ENCODE measurements at regions not wholly inside any gene's neighbourhood (a gene's known extent, or its start where the extent isn't known, plus 50 kb on each side); places are given as distances from the start of the nearest gene placed in this dataset.

DNA sequence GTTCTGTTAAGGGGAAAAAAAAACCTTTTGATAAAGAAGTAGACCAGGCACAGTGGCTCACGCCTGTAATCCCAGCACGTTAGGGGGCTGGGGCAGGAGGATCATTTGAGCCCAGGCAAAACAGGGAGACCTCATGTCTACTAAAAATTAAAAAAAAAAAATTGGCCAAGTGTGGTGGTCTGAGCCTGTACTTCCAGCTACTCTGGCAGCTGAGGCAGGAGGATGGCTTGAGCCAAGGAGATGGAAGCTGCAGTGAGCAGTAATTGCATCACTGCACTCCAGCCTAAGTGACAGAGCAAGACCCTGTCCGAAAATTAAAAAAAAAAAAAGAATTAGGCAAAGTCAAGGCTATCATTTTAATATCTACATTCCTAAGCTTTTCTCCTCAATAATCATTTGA is 124.8 kb upstream of the CPM start:
- no peak for DNase-seq (ENCODE audit: low spot score)
- intact Hi-C loops (cut with DNase I): no loop called here

DNA sequence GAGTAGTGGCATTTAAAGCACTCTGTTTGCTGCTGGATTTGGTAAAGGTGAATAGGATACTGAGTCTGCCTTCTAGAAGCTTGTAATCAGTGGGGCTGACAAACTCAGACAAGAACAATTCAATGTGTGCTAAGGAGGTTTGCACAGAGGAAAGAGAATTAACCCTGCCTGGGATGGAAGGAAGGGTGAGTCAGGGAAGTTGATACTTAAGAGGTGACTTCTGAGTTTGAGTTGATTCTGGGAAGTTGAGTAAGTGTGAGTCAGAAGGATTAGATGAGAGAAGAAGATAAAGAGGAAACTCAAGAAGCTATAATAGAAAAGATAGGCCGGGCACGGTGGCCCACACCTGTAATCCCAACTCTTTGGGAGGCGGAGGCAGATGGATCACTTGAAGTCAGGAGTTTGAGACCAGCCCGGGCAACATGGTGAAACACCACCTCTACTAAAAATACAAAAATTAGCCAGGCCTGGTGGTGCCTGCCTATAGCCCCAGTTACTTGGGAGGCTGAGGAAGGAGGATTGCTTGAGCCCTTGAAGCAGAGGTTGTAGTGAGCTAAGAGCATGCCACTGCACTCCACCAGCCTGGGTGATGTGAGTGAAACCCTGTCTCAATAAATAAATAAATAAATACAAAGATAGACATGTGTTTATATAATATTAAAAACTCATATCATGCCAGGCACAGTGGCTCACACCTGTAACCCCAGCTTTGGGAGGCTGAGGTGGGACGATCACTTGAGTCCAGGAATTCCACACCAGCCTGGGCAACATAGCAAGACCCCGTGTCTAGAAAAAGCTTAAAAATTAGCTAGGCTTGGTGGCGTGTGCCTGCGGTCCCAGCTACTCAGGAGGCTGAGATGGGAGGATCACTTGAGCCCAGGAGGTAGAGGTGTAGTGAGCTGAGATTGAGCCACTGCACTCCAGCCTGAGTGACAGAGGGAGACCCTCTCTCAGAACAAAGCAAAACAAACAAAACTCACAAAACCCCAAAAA is 126.8 kb upstream of the CPM start:
- intact Hi-C loops (cut with DNase I): loop anchor here in 1 of 2 donors (10.0 kb wide), 1 partner anchor 185 kb away; no protein-coding TSS in a partner anchor
- DNase-seq (ENCODE audit: low spot score): no peak

DNA sequence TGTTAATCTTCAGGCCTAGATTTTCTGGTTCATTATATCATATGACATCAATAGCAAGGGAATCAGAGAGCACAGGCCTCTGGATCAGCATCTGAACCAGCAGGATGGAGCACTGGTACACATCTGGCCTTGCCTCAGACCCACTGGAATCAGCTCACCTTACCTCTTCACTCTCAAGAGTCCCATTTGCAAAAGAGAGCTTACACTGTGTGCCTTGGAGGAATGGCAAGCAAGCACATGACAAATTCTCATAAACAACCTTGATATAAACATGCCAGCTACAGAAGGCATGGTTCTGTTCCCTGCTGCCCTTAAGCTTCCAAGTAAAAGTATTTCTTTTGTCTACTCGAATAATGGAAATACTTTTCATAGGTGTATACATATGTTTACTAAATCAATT is 128.6 kb upstream of the CPM start:
- no peak for DNase-seq (ENCODE audit: low spot score)
- intact Hi-C loops (cut with DNase I): loop anchor here in 1 of 2 donors (10.0 kb wide), 1 partner anchor 187 kb away; no protein-coding TSS in a partner anchor

DNA sequence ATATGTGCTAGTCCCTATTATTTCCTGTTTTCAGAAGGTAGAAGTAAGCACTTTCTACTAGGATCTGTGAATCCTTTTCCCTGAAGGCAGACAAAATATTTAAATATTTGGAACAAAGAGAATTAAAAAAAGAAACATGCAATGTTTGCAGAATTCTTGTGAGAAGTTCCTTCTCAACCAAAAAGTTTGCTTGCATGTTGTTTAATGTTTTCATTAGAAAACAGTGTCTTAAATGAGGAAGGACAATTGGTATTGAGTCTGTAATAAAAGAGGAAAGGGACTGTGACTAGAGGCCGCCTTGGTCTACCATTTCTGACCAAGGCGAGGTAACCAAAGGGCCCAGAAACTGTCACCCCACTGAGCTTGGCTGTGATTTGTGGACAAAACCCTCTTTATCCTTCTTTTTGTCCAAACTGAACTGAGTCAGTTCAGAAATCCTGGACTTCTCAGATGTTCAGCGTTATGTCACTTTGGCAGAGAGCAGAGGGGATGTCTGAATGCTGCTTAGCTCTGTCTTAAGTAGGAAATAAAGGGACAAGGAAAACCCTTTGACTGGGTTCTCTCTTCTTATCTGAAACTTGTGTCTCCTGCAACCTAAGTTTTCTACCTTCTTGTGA is 129.8 kb upstream of the CPM start:
- intact Hi-C loops (cut with DNase I): loop anchor here in 1 of 2 donors (10.0 kb wide), 1 partner anchor 188 kb away; no protein-coding TSS in a partner anchor
- DNase-seq (ENCODE audit: low spot score): no peak

DNA sequence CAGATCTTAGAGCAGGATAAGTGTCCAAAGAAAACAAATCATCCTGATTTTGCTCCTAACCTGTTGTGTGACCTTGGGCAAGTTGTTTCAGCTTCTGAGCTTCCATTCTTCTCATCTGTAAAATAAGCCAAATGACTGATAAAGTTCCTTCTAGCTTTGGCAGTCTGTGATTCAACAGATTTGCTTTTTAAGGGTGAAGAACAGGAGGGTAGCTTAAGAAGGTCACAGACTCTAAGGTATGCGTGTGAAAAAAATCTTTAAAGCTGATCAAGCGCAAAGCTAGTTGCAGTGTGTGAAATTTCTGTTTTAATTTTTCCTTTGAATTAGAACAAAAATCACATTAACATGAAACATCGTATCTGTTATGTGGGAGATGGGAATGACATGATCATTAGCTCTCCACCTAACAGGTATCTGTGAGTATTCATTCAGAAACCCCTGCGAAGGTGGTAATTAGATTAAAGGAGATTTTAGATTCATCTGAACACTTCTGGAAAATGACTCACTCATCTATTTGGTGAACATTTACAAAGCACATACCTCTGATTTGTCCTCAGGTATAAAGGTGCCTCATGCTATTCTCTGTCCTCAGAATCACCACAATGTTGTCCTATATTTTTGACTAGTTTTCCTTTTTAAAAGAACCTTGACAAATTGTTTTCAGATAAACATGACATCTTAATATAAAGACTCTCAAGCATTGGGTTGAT is 131.9 kb upstream of the CPM start:
- no peak for DNase-seq (ENCODE audit: low spot score)
- intact Hi-C loops (cut with DNase I): loop anchor here in 1 of 2 donors (10.0 kb wide), 1 partner anchor 190 kb away; no protein-coding TSS in a partner anchor

DNA sequence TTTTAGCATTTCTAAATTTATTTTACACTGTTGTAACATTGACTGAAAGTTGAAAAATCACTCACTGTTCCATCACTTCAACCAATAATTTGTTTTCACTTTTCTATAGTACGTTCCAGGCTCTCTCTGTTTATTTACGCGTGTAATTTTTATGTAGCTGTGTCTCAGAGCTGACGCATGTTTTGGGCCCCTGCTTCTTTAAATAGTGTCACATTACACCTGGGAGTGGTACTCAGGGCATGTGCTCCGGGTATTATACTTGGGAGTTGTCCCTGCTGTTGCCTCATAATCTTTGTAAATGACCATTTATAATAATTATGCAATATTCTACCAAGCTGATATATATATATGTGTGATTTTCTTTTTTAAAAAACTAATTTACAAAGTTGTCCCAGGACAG is 132.8 kb upstream of the CPM start:
- DNase-seq (ENCODE audit: low spot score): no peak

DNA sequence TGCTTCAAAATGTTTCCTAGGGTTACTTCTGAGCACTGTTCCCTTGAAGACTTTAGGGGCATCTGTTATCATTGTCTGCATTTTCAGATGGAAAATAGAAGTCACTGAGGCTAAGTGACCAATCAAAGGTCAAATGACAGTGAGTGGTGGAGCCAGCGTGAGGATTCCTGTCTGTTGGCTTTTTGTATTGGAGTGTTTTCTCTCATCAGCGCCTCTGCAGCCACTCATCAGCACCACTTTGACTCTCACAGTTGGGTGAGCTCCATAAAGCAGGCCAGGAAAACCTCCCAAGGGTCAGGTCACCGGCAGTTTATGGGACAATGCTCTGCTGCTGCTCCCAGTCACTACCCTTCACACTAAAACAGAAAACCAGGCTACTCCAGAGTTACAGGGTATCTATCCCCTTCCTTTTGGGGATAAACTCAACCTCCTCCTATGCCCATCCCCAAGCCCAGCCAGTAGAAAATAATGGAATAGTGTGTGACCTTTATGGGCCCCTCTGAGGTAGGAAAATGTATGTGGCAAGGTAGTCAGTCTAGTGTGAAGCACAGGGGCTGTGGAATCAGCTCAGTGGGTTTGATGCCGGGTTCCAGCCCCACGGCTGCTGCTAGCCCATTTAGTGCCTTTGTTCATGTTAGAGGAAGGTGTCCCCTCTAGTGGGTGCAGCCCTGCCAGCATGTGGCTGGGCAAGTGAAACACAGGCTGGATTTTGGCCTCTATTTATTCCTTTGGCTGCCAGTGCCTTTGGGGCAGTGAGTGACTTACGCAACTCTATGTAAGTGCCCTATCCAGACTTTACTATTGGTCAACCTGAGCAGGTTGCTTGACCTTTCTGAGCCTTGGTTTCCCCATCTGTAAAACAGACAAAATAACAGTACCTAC is 133.8 kb upstream of the CPM start:
- intact Hi-C loops (cut with DNase I): loop anchor here in 1 of 2 donors (10.0 kb wide), 1 partner anchor 192 kb away; no protein-coding TSS in a partner anchor
- no peak for DNase-seq (ENCODE audit: low spot score)

More for the DNA sequence above, 132.8 kb upstream of the CPM start:
- intact Hi-C loops (cut with DNase I): loop anchor here in 1 of 2 donors (10.0 kb wide), 1 partner anchor 191 kb away; no protein-coding TSS in a partner anchor

DNA sequence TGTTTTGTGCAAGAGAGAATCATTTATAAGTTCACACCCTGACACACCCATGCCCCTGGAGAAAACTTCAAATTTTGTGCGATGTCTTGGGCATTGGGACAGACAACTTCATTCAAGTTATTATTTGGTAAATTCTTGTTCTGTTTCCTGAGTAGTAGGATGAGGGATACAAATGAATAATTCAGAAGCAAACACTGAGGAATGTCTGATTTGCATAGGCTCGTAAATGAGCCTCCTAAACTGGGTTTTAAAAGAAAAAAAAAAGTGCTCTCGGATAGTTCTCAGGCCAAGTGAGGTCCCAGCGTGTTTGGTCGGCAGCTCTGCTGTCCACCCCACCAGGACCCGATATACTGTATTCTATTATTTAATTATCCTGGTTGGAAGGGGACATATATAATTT is 134.7 kb upstream of the CPM start:
- DNase-seq (ENCODE audit: low spot score): no peak
- intact Hi-C loops (cut with DNase I): loop anchor here in 1 of 2 donors (10.0 kb wide), 1 partner anchor 193 kb away; no protein-coding TSS in a partner anchor

DNA sequence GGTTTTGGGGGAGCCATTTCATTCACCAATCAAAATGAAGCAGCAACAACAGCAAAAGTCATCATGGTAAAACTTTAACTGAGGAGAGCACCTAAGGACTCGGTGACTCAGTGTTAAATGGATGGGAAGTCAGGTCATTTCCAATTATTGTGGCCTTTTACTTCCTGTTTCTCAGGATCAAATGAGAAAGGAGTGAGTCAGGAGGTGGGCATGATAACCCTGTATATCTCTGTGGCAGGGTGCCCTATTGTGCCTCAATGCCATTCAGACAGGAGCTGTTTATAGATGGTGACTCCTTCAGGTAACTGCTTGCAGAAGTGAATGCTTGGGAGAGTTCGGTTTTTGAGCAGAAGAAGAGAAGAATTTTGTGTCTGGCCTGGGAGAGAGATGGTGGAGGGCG is 135.5 kb upstream of the CPM start:
- DNase-seq (ENCODE audit: low spot score): no peak
- intact Hi-C loops (cut with DNase I): loop anchor here in 1 of 2 donors (10.0 kb wide), 1 partner anchor 194 kb away; no protein-coding TSS in a partner anchor

DNA sequence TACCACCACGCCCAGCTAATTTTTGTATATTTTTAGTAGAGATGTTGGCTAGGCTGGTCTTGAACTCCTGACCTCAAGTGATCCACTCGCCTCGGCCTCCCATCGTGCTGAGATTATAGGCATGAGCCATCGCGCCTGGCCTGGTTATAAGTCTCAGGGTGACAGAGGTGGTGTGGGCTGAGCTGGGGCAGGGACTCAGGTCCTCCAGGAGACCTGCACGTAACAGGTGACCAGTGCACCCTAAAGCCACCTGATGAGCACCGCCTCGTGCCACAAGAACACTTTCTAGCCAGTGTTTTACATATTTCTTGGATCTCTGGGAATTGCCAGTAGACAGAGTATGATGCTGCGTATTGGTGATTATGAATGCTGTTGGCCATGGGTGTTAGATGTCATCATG is 136.5 kb upstream of the CPM start:
- DNase-seq (ENCODE audit: low spot score): no peak
- intact Hi-C loops (cut with DNase I): loop anchor here in 1 of 2 donors (10.0 kb wide), 1 partner anchor 195 kb away; no protein-coding TSS in a partner anchor

DNA sequence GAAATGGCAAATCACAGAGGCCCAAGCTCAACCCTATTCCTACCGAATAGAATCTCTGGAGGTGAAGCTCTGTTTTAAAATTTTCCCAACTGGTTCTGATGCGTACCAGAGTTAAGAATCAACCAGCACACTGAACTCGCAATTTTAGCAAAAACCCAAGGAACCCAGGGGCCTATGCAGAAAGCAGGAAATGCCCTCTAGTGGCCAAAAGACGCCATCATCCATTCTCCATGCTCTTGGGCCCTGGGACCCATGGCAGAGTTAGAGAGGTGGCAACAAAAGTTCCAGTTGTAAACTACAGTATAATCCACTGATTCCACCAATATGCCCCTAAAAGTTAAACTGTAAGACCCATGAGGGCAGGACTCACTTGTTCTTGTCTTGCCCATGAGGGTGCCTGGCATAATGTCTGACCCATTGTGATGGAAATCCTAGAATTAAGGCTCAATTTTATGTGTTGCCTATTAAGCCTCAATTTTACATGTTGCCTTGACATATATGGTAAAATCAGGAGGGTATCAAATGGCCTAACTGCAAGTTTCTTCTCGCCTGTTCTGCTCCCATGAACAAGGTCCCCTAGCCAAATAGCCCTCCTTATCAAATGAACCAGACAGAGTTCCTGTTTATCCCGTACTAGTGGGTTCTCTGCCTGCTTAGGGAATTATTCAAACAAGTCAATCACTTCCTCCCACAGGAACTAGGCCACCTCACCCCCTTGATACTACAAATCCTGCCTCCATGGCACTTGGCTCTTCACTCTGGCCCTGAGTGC is 137.5 kb upstream of the CPM start:
- DNase-seq (ENCODE audit: low spot score): no peak
- intact Hi-C loops (cut with DNase I): no loop called here

DNA sequence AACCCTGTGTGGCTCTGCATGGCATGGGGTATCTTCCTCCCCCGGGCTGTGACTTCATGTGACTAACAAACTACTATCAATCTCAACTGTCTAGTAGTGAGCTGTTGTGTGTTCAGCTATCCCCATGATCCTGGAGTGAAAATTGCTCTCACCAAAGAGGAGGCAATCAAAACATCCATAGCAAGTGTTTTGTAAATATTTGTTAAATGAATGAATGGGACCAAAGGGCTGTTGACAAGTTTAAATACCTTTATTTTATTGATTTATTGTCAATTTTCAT is 138.1 kb upstream of the CPM start:
- intact Hi-C loops (cut with DNase I): no loop called here
- DNase-seq (ENCODE audit: low spot score): no peak

DNA sequence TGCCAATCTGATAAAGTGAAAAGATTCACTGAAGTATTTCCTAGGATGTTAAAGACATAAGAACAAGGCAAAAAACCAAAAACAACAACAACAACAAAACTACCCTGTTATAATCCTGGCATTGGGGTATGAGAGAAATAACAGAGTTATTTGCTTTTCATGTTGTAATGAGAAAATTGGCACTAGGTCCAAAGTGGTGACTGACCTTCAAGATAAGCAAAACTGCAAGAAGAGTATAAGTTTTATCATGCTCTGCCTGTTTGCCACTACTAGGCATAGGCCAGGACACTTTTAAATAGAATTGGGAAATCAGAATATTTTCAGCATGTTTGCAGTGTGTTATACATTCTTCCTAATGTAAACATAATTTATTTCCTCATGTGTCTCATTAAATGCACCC is 140.1 kb upstream of the CPM start:
- intact Hi-C loops (cut with DNase I): no loop called here

DNA sequence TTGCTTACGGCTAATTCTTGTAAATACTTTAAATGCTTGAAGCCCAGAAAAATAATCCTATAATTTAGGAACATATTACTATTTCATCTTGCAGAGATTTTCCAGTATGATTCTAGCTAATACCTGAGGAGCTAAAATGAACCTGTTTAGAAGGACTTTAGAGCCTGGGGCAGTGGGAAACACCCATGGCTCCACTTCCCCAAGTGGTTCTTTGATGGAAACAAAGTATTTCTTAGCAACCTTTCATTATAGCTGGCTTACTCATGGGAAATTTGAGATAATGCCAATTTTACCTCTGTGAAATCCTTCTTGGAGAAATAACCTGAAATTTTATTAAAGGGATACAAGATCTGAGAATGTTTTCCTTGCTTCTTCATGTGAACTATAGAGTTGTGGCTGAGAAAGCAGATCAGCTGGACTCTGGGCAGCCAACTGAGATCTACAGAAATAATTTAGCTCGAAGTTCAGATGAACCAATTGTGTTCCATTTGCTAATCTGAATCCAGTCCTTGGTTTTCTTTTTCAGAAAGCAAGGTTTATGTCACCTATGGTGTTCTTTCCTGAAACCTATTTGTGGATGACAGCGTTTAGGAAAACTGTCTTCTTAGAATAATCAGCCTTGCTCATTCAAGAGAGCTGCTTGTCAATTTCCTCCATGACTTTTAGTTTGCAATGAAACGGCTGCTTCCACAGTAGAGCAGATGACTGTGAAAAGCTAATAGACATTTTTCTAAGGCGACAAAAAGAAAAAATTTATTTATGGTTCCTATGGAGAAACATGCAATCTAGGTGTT is 141.8 kb upstream of the CPM start:
- intact Hi-C loops (cut with DNase I): no loop called here

More for the DNA sequence above, 140.1 kb upstream of the CPM start:
- no peak for DNase-seq (ENCODE audit: low spot score)

DNA sequence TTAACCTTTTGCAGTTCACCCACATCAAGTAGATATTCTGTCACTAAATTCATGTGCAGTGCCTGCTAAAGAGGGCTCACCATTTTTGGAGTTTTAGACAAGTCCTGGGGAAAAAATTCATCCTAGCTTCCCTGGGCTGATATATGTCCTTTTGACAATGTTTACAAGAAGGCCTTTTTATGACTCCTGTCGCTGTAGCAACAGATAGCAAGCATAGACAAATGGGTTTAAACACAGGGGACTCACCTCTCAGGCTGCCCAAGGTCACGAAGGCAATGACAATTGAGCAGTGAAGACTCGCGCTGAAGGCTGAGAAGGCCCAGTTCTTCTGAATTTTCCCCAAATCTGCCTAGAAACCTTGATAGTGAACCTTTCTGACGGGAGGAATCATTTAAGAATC is 150.7 kb upstream of the CPM start:
- no peak for DNase-seq (ENCODE audit: low spot score)
- intact Hi-C loops (cut with DNase I): no loop called here

More for the DNA sequence above, 141.8 kb upstream of the CPM start:
- DNase-seq (ENCODE audit: low spot score): no peak

DNA sequence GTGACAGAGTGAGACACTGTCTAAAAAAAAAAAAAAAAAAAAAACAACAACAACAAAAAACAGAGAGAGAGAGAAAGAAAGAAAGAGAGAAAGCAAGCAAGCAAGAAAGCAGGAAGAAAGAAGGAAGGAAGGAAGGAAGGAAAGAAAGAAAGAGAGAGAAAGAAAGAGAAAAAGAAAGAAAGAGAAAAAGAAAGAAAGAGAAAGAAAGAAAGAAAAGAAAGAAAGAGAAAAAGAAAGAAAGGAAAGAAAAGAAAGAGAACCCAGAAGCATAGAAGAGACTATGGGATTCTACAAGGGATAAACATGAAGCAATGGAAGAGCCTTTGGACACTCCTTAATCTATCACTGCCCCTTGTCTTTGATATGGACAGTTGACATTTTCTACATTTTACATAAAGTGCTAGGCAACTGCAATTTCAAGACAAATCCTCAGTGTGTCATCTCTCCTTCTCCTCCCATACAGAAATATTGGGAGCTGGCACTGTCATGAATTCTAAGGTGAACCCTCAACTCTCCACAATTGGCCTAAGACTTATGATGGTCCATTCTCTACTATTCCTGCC is 151.9 kb upstream of the CPM start:
- intact Hi-C loops (cut with DNase I): no loop called here
- no peak for DNase-seq (ENCODE audit: low spot score)

DNA sequence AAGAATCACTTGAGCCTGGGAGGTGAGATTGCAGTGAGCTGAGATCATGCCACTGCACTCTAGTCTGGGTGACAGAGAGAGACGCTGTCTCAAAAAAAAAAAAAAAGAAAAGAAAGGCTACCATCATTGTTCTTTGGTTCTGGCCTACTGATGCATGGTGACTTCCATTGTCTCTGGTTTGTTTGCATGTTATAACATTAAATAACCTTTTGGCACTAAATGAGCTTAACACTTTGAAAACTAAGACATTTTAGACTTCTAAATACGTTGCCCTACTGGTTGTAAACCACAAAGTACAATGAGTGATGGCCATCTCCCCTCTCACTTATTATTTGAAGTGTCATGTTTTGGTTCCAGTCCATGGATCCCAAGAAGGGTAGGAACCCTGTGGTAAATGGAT is 152.9 kb upstream of the CPM start:
- intact Hi-C loops (cut with DNase I): no loop called here

More for the DNA sequence above, 152.9 kb upstream of the CPM start:
- no peak for DNase-seq (ENCODE audit: low spot score)
